AG10803 (cell line): ENCODE measurements at regions not wholly inside any gene's neighbourhood (a gene's known extent, or its start where the extent isn't known, plus 50 kb on each side); places are given as distances from the start of the nearest gene placed in this dataset.

ENCODE experiments used
- DNase-seq: peaks from one replicate; pipeline ENCODE4 v3.0.0; 2010; ENCODE audit warnings: low read depth
- H3K4me3 ChIP-seq: 2 replicates; pipeline ENCODE4 v1.5.1; 2011; ENCODE audit warnings: mild to moderate bottlenecking, low read length, control low read depth
- TF ChIP-seq, protein P1 (sequence below): conservative IDR thresholded peaks from 2 replicates; pipeline ENCODE4 v1.5.1; 2011; ENCODE audit warnings: mild to moderate bottlenecking, low read length, control low read depth, inconsistent platforms

DNA sequence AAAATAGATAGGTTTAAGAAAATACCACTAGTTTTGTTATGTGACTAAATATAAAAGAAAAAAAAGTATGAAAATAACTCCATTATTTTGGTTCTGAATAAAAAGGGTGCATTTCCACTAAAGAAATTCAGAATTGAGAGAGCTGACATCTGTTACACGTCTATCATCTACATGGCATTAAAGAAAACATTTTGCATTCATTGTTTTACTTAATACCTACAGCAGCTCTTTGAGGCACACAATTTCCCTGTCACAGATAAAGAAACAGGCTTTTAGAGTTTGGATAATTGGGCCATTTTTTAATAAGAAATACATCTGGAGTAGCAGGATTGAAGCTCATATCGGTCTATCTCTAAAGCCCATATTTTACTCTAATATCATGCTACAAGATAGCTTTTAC, 145.7 kb upstream of the LUZP2 start:
- TF ChIP-seq, protein P1, sequence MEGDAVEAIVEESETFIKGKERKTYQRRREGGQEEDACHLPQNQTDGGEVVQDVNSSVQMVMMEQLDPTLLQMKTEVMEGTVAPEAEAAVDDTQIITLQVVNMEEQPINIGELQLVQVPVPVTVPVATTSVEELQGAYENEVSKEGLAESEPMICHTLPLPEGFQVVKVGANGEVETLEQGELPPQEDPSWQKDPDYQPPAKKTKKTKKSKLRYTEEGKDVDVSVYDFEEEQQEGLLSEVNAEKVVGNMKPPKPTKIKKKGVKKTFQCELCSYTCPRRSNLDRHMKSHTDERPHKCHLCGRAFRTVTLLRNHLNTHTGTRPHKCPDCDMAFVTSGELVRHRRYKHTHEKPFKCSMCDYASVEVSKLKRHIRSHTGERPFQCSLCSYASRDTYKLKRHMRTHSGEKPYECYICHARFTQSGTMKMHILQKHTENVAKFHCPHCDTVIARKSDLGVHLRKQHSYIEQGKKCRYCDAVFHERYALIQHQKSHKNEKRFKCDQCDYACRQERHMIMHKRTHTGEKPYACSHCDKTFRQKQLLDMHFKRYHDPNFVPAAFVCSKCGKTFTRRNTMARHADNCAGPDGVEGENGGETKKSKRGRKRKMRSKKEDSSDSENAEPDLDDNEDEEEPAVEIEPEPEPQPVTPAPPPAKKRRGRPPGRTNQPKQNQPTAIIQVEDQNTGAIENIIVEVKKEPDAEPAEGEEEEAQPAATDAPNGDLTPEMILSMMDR = no peak
- no peak for DNase-seq
- no peak overlapping the region for H3K4me3 ChIP-seq

DNA sequence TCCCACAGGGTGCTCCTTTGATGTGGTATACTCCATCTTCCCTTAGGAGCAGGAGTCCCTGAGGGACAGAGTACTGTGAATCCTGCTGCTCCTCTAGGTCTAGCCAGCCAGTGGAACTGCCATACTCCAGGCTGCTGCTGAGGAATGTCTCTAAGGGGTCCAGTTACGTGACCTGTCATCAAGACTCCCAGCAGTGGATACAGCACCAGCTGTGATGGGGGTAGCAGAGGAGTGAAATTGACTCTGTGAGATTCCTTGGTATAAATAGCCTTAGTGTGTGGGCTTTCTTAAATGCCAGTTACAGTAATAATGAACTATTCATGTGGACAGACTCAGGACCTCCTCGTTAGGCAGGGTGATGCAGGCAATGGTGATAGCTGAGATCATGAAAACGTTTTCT, 140.4 kb upstream of the LUZP2 start:
- no peak for DNase-seq
- no peak overlapping the region for H3K4me3 ChIP-seq
- TF ChIP-seq, protein P1 = no peak

DNA sequence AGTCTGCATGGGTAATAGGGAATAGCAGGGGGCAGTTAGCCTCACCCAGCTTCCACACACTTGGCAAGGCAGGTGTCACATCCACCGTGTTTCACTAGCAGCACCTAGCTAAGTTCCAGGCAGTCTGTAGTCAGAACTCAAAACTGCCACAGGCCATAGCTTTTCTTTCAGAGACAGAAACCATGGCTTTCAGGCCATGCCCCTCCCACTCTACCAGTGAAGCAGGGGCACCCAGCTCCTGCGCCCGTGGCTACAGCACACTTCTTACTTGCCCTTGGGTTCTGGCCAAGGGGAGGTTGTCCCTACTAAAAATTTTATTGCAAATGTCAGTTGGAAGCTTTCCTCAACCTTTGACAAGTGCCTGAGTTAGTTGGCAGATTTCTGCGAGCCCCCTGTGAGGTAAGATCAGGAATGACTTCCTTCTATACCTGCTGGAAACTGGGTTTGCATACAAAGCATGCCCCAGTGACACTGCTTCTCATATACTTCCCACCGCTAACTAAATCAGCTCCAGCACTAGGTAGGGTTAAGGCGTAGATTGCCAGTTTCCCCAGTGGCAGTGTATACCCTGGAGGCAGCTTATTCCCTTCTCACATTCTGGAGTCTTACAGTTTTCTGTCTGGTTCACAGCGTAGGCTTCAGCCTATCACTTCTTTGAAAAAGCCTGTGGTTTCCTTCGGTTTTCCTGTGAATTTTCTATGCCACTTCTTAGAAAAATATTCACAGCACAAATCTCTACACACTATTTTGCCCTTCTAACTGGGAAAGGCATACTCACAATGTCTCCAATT, 139.0 kb upstream of the LUZP2 start:
- no peak for DNase-seq
- TF ChIP-seq, protein P1 = no peak
- no peak overlapping the region for H3K4me3 ChIP-seq

DNA sequence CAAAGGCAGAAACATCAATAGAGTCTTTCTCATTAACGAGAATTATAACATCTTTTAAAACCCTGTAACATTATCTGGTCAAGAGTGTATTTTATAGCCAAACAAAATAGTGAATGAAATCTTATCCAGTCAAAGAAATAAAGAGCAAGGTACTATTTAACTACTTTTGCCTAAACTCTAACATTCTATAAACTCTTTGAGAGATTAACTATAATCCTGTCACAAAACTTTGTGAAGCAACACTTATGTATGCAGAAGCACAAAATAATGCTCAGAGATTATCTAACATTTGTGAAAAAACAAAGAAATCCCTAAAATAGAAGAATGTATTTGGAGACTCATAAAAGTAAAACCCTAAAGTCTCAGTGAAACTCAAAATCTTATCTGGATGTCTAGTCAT, 124.4 kb upstream of the LUZP2 start:
- DNase-seq = no peak
- H3K4me3 ChIP-seq = no peak overlapping the region
- TF ChIP-seq, protein P1 = no peak

DNA sequence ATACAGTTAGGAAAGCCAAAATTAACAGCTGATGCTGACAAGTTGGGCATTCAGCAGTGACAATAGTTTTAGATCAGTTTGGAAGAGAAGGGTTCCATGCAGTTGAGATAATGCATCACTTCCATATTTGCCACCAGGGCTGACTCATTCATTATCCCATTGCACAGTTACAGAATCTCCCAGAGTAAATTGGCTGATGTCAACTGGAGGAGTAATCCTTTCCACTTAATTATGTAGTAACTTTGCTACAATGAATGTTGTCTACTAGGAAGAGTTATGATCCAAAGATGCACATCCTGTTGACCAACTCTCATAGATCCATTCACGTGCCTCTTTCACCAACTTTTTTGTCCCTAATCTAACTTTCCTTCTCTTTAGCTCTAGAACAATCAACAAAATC, 123.3 kb upstream of the LUZP2 start:
- no peak for DNase-seq
- H3K4me3 ChIP-seq = no peak overlapping the region
- TF ChIP-seq, protein P1 = no peak

DNA sequence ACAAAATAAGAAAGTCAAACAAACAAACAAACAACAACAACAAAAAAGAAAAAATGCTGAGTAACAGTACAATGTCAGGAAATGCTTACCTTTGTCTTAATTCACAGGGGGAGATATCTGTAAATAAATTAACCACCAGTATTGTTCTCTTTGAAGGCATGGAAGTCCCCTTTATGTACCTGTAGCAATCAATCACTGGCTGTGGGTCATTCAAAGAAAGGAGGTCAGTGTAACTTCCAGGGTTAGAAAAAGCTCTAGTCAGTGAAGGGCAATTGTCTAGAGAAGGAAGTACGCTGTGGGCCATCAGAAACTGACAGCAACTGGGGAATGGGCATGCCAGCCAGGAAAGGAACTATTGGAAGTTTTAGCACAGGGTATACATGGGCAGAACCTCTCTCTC, 121.5 kb upstream of the LUZP2 start:
- H3K4me3 ChIP-seq = no peak overlapping the region
- no peak for DNase-seq
- TF ChIP-seq, protein P1 = no peak

DNA sequence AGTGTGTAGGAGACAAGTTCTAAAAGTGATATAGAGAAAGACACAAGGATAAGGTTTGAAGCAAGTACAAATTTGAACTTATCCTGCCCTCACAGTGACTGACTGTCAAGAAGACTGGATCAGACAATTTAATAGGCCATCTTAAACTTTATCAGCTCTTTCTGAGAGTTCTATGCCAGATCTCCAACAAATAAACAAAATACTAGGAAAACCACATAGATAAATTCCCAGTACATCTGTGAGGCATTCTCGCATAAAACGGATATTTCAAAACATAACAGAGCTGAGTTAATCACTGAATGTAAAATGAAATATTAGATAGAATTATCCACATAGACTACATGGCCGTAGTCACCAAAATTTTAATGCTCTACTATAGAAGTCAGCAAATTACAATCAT, 120.9 kb upstream of the LUZP2 start:
- TF ChIP-seq, protein P1 = no peak
- no peak overlapping the region for H3K4me3 ChIP-seq
- DNase-seq = no peak
